IPS-18a (cell line): ENCODE measurements at regions not wholly inside any gene's neighbourhood (a gene's known extent, or its start where the extent isn't known, plus 50 kb on each side); places are given as distances from the start of the nearest gene placed in this dataset.

Experiments used
- H3K27ac ChIP-seq: one replicate; pipeline ENCODE4 v1.5.1; 2013; ENCODE audit warnings: low read length
- H3K27me3 ChIP-seq: one replicate; pipeline ENCODE4 v1.6.1; 2013; ENCODE audit warnings: mild to moderate bottlenecking, low read length; ENCODE audit not compliant: control insufficient read depth, insufficient read depth
- H3K36me3 ChIP-seq: one replicate; pipeline ENCODE4 v1.6.1; 2013; ENCODE audit warnings: low read depth, low read length; ENCODE audit not compliant: control insufficient read depth
- H3K4me1 ChIP-seq: one replicate; pipeline ENCODE4 v1.6.1; 2013; ENCODE audit warnings: low read depth, low read length; ENCODE audit not compliant: control insufficient read depth
- H3K4me3 ChIP-seq: one replicate; pipeline ENCODE4 v1.5.1; 2013; ENCODE audit warnings: low read length
- H3K9ac ChIP-seq: one replicate; pipeline ENCODE4 v1.6.1; 2013; ENCODE audit warnings: mild to moderate bottlenecking, low read length, moderate library complexity
- H3K9me3 ChIP-seq: one replicate; pipeline ENCODE4 v1.6.1; 2013; ENCODE audit warnings: low read depth, low read length; ENCODE audit not compliant: control insufficient read depth

GRCh38 chr22:48695731-48696305 is 1131.9 kb downstream of the BRD1 start:
- Histone ChIP-seq H3K4me3 (no peak overlapping the region), H3K9me3 (no peaks in the 10 kb centered on the region)

GRCh38 chr22:48695251-48695650 is 1132.4 kb downstream of the BRD1 start:
- Histone ChIP-seq H3K27ac (no peak overlapping the region), H3K36me3 (no peaks in the 10 kb centered on the region), H3K9me3 (no peaks in the 10 kb centered on the region), H3K27me3 (no peaks in the 10 kb centered on the region), H3K4me1 (no peaks in the 10 kb centered on the region), H3K4me3 (no peak overlapping the region), H3K9ac (no peak overlapping the region)

More at GRCh38 chr22:48695731-48696305, 1131.9 kb downstream of the BRD1 start:
- H3K4me1 ChIP-seq, result no peaks in the 10 kb centered on the region
- H3K27ac ChIP-seq, result no peak overlapping the region
- no peaks in the 10 kb centered on the region for H3K27me3 ChIP-seq
- no peaks in the 10 kb centered on the region for H3K36me3 ChIP-seq
- no peak overlapping the region for H3K9ac ChIP-seq

GRCh38 chr22:48694296-48694883 is 1133.3 kb downstream of the BRD1 start:
- H3K36me3 ChIP-seq, result no peaks in the 10 kb centered on the region
- no peaks in the 10 kb centered on the region for H3K4me1 ChIP-seq
- H3K27ac ChIP-seq, result no peak overlapping the region
- no peak overlapping the region for H3K4me3 ChIP-seq
- no peaks in the 10 kb centered on the region for H3K9me3 ChIP-seq
- no peaks in the 10 kb centered on the region for H3K27me3 ChIP-seq
- no peak overlapping the region for H3K9ac ChIP-seq

GRCh38 chr22:48693377-48694135 is 1134.1 kb downstream of the BRD1 start:
- Histone ChIP-seq H3K4me3 (no peak overlapping the region), H3K27ac (no peak overlapping the region), H3K27me3 (no peaks in the 10 kb centered on the region), H3K4me1 (no peaks in the 10 kb centered on the region), H3K36me3 (no peaks in the 10 kb centered on the region), H3K9ac (no peak overlapping the region), H3K9me3 (no peaks in the 10 kb centered on the region)

- Histone ChIP-seq H3K27me3 (no peaks in the 10 kb centered on the region), H3K9me3 (no peaks in the 10 kb centered on the region), H3K36me3 (no peaks in the 10 kb centered on the region)
Observed at GRCh38 chr22:48692734-48693376, 1134.8 kb downstream of the BRD1 start.

GRCh38 chr22:48691431-48691851 is 1136.2 kb downstream of the BRD1 start:
- no peak overlapping the region for H3K4me3 ChIP-seq
- no peaks in the 10 kb centered on the region for H3K4me1 ChIP-seq
- no peaks in the 10 kb centered on the region for H3K36me3 ChIP-seq
- no peak overlapping the region for H3K27ac ChIP-seq
- no peaks in the 10 kb centered on the region for H3K27me3 ChIP-seq
- no peak overlapping the region for H3K9ac ChIP-seq
- H3K9me3 ChIP-seq, result no peaks in the 10 kb centered on the region

More at GRCh38 chr22:48692734-48693376, 1134.8 kb downstream of the BRD1 start:
- no peak overlapping the region for H3K9ac ChIP-seq
- H3K4me3 ChIP-seq, result no peak overlapping the region
- H3K27ac ChIP-seq, result no peak overlapping the region
- no peaks in the 10 kb centered on the region for H3K4me1 ChIP-seq

GRCh38 chr22:48690583-48691317 is 1136.9 kb downstream of the BRD1 start:
- no peak overlapping the region for H3K4me3 ChIP-seq
- no peaks in the 10 kb centered on the region for H3K27me3 ChIP-seq
- no peaks in the 10 kb centered on the region for H3K4me1 ChIP-seq
- H3K9ac ChIP-seq, result no peak overlapping the region
- no peak overlapping the region for H3K27ac ChIP-seq
- no peaks in the 10 kb centered on the region for H3K9me3 ChIP-seq
- H3K36me3 ChIP-seq, result no peaks in the 10 kb centered on the region

GRCh38 chr22:48689206-48689605 is 1138.5 kb downstream of the BRD1 start:
- no peaks in the 10 kb centered on the region for H3K27me3 ChIP-seq
- H3K4me1 ChIP-seq, result peaks cover 5% of the 10 kb centered on the region
- no peak overlapping the region for H3K4me3 ChIP-seq
- H3K9me3 ChIP-seq, result no peaks in the 10 kb centered on the region
- no peak overlapping the region for H3K27ac ChIP-seq
- H3K36me3 ChIP-seq, result no peaks in the 10 kb centered on the region
- no peak overlapping the region for H3K9ac ChIP-seq

- Histone ChIP-seq H3K27me3 (no peaks in the 10 kb centered on the region), H3K27ac (no peak overlapping the region), H3K4me1 (peaks cover 5% of the 10 kb centered on the region), H3K9me3 (no peaks in the 10 kb centered on the region), H3K36me3 (no peaks in the 10 kb centered on the region), H3K9ac (no peak overlapping the region), H3K4me3 (no peak overlapping the region)
Observed at GRCh38 chr22:48688366-48688765, 1139.3 kb downstream of the BRD1 start.

GRCh38 chr22:48687606-48688005 is 1140.1 kb downstream of the BRD1 start:
- no peaks in the 10 kb centered on the region for H3K27me3 ChIP-seq
- H3K27ac ChIP-seq, result no peak overlapping the region
- no peaks in the 10 kb centered on the region for H3K9me3 ChIP-seq
- H3K9ac ChIP-seq, result no peak overlapping the region
- H3K36me3 ChIP-seq, result no peaks in the 10 kb centered on the region
- H3K4me1 ChIP-seq, result peaks cover 5% of the 10 kb centered on the region
- no peak overlapping the region for H3K4me3 ChIP-seq

- Histone ChIP-seq H3K36me3 (no peaks in the 10 kb centered on the region), H3K9me3 (no peaks in the 10 kb centered on the region), H3K4me3 (no peak overlapping the region), H3K27me3 (no peaks in the 10 kb centered on the region), H3K9ac (no peak overlapping the region), H3K4me1 (peaks cover 5% of the 10 kb centered on the region), H3K27ac (no peak overlapping the region)
Observed at GRCh38 chr22:48686694-48687302, 1140.9 kb downstream of the BRD1 start.
